ENCODE measurements at regions not wholly inside any gene's neighbourhood (a gene's known extent, or its start where the extent isn't known, plus 50 kb on each side); places are given as distances from the start of the nearest gene placed in this dataset.

DNA sequence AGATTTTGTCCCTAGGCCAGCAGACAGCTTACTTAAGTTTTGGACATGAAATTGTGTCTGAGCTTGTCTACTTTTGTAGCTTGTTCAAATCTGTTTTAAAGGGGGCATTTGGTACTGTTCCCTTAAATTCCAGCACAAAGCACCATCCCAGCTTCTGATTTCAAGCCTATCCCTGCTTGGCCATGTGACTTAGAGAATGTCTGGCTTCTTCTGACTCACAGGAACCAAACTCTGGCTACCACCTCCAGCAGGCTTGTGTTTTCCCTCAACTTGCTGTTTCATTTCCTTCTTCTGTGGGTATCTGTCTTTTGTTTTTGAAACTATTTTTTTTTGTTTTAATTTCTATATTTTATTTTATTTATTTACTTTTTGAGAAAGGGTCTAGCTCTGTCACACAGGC lies 97.9 kb upstream of the FZD8 start:
- no peak for TF ChIP-seq EZH2 (IDR thresholded peaks at IDR 0.05; ENCODE audit: borderline replicate concordance, low read depth, low read length, poor library complexity, severe bottlenecking)
- TF ChIP-seq, protein P1, sequence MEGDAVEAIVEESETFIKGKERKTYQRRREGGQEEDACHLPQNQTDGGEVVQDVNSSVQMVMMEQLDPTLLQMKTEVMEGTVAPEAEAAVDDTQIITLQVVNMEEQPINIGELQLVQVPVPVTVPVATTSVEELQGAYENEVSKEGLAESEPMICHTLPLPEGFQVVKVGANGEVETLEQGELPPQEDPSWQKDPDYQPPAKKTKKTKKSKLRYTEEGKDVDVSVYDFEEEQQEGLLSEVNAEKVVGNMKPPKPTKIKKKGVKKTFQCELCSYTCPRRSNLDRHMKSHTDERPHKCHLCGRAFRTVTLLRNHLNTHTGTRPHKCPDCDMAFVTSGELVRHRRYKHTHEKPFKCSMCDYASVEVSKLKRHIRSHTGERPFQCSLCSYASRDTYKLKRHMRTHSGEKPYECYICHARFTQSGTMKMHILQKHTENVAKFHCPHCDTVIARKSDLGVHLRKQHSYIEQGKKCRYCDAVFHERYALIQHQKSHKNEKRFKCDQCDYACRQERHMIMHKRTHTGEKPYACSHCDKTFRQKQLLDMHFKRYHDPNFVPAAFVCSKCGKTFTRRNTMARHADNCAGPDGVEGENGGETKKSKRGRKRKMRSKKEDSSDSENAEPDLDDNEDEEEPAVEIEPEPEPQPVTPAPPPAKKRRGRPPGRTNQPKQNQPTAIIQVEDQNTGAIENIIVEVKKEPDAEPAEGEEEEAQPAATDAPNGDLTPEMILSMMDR (conservative IDR thresholded peaks at IDR 0.05; ENCODE audit: low read depth, low read length) = no peak

Measured in A673 (cell line).